ENCODE measurements at regions not wholly inside any gene's neighbourhood (a gene's known extent, or its start where the extent isn't known, plus 50 kb on each side); places are given as distances from the start of the nearest gene placed in this dataset.
"Not testable (repeated sequence)": the region's sequence is repeated elsewhere in the genome, so short reads cannot be mapped to it uniquely, and the experiment has no call there.

DNA sequence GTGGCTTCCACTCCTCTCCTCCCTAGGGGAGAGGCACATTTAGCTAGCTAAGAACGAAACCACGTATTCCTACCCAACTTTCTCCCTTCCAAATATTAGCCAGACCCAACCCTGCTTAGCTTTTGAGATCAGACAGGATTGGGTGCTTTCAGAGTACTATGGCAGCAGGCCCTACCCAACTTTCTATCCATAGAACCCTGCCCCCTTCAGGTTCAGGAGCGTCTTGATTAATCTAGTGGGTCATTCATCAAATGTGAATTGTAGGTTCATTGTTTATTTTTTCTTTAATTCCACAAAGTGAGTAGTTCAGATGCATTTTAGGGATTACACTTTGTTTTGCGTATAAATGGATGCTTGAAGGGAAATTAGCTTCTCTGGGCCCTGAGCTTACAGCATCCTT lies 188.3 kb downstream of the MIB1 start:
- DNase-seq, result no peak

GRCh38 chr18:21930177-21930576 lies 189.6 kb downstream of the MIB1 start:
- no peak for DNase-seq

- DNase-seq, result no peak
Measured at GRCh38 chr18:21933931-21934765, 193.6 kb downstream of the MIB1 start.

GRCh38 chr18:21934766-21935015 lies 194.1 kb downstream of the MIB1 start:
- no peak for DNase-seq

GRCh38 chr18:21943456-21943855 lies 202.9 kb downstream of the MIB1 start:
- no peak for DNase-seq

DNA sequence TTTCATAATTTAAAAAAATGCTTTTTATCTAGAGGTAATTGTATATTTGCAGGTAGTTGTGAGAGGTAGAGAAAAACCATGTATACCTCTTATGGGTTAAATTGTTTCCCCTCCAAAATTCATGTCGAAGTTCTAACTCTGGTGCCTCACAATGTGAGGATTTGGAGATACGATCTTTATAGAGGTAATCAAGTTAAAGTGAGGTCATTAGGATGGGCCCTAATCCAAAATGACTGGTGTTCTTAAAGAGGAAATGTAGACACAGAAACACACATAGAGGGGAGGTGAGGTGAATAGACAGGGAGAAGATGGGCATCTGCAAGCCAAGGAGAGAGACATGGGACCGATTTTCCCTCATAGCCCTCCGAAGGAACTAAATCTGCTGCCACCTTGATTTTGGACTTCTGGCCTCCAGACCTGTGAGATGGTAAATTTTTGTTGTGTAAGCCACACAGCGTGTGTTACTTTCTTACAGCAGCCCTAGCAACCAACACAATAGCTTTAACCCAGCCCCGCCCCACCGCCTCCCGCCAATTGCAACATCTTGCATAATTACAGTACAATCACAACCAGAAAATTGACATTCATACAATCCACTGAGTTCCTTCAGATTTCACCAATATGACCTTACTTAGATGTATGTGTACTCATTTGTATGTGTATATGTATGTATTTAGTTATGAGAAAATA lies 208.9 kb downstream of the MIB1 start:
- DNase-seq, result no peak

DNA sequence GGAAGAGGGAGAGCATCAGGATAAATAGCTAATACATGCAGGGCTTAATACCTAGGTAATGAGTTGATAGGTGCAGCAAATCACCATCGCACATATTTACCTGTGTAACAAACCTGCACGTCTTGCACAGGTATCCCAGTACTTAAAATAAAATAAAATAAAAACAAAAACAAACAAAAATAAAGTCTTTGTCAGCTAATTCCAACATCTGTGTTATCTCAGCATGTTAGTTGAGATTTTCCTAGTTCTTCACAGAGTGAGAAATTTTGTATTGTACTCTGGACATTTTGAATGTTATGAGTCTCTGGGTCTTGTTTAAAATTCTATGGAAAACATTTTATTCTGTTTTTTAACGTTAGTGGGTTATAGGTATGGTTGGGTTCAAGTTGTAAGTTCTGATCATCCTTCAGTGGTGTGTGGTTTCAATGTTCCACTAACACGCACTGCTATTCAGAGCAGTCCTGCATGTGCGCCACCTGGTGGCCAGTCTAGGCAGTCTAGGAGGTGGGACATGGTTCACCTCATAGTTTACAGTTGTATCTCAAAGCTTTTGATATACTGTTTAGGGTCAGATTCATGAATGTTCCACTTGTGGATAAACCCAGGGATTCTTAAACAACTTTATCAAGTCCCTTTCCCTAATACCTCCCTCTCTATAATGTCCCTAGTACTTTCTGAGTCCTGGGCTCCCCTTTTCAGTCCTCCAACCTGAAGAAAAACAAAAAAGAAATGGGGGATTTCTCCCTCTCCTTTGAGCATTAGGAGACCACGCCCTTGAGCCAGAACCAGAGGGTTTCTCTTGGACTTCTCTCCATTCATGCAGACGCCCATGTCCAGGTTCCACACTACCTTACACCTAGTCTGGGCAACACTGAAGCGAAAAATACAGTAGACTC lies 213.4 kb upstream of the GATA6 start:
- peak; percentile 12 for DNase-seq

DNA sequence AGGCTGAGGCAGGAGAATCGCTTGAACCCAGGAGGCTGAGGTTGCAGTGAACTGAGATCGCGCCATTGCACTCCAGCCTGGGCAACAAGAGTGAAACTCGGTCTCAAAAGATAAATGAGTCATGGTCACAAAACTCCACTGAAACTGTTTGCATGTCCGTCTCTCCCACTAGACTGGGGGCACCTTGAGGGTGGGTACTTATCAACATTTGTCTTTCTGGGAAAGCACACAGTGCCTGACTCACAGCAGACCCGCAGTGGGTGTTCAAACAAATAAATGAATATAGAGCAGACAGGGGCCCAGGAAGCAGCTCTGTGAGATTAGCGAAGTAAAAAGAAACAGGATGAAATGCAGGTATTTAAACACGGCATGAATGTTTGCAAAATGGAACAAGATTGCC lies 211.1 kb upstream of the GATA6 start:
- no peak for DNase-seq

DNA sequence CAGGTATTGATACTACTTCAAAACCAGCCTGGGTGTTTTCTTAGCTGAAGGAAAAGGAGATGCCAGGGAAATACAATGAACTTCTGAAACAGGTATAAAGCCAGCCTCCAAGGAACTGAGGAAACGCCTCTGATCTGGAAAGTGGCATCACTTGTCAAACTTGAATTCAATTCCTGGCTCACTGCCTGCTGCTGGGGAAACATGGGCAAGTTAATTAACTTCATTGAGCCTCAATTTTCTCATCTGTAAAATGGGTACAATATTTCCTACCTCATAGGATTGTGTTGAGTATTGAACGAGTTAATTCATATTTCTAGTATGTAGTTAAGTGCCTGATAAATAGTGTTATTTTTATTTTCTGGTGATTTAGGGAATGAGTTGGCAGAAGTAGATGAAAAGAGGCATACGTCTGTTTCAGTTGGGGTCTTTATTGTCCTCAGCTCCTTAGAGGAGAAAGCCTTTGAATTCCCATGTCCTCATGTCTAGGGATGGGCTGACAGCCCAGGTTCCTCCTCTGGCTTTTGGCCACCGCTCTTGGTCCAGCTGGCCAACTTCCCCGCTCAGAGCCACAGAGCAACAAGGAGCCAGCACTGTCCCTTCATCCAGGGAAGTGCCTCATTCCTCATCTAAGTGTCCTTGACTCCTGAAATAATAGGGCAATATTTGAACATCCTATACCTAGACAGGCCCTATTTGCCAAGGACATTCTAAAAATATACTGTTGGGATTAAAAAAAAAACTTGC lies 210.5 kb upstream of the GATA6 start:
- DNase-seq, result no peak

DNA sequence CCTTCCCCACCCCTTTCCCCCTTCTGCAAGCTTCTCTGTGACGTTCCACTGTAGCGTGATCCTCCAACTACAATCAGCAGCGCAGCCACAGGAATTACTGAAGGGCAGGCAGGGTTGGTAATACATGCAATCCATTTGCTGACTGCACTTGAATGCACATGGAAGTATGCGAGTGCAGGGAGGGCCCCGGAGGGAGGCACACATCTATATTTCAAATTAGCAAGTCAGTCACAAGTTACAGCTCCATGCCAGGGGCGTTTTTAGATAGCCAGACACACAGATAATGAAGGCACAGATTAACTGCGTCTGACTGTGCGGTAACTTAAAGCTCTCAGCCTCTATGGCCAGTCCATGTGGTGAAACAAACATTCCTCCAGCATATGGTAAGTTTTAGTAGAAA lies 209.2 kb upstream of the GATA6 start:
- DNase-seq, result no peak

- DNase-seq, result no peak
Measured at GRCh38 chr18:21963336-21963735, 206.1 kb upstream of the GATA6 start.

DNA sequence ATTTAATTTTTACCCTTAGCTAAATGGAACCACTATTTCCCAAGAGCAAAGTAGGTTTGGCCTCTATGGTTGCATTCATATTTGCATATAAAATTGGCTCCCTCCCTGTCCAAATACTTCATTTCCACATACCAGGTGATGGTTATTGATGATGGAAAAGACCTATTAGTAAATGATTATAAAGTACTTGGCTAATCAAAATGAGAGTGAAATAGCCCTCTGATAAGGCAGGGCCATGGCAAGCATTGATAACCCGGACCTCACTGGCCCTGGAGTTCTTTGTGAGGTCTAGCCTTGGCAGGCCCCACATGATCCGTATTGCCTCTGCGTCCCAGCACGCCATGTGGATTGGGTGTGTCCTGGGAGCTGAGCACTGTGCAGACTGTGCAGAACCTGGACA lies 201.1 kb upstream of the GATA6 start:
- DNase-seq, result no peak

- DNase-seq, result no peak
Measured at GRCh38 chr18:21972281-21972680, 197.1 kb upstream of the GATA6 start.

- DNase-seq, result not testable (repeated sequence)
Measured at GRCh38 chr18:21975954-21976353, 193.4 kb upstream of the GATA6 start.

DNA sequence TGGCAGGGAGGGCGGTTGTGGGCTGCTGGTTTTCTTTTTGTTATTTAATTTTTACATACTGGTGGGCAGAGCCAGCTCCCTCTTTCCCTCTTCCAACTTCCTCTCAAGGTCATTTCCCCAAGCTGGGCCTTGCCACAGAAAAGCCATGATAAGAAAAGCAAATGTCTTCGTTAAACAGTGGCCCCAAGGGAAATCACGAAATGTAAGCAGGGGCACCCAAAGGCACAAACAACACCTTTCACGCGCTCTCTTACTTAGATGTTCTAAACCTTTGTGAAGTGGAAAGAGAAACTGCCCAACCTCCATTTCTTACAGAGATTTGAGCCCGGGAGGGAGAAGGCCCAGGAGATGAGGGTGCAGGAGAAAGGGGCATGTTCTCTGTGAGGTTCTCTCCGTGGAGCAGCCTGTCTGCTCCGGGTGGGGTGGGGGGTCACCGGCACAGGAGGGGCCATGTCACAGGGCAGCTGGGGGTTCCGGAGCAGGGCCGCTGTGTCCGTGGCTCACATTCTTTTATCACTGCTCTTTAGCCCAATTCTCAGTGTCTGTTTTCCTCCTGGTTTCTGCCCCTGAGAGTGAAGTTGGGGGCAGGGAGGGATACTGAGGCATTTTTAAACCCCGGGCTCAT lies 190.7 kb upstream of the GATA6 start:
- no peak for DNase-seq

DNA sequence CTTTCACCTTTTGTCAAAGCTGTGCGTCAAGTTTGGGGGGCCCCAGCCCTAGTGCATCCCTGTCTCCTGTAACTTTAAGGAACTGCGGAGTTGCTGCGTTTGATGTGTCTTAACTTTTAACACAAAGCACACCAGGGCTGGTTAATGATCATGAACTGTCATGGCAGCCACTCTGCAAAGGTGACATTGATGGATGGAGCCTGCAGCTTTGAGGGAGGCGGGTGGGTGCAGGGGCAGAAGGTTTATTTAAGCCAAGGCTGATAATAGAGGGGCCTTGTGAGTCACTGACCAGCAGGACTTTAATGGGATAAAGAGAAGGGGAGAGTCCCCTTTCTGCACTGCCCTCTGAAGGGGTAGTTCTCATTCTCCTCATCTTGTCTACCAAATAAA lies 190.2 kb upstream of the GATA6 start:
- DNase-seq, result no peak

DNA sequence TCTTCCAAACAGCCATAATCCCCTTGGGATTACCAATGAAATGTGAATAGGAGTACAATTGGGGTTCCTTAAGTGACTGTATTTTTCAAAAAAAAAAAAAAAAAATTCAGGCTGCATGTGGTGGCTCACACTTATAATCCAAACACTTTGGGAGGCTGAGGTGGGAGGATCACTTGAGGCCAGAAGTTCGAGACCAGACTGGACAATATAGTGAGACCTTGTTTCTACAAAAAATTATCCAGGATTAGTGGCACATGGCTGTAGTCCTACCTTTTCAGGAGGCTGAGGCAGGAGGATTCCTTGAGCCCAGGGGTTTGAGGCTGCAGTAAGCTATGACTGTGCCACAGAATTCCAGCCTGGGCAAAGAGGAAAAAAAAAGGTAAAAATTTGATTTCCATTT lies 189.6 kb upstream of the GATA6 start:
- DNase-seq, result no peak

- no peak for DNase-seq
Measured at GRCh38 chr18:21980744-21981143, 188.6 kb upstream of the GATA6 start.

GRCh38 chr18:21981489-21981888 lies 187.9 kb upstream of the GATA6 start:
- DNase-seq, result not testable (repeated sequence)

DNA sequence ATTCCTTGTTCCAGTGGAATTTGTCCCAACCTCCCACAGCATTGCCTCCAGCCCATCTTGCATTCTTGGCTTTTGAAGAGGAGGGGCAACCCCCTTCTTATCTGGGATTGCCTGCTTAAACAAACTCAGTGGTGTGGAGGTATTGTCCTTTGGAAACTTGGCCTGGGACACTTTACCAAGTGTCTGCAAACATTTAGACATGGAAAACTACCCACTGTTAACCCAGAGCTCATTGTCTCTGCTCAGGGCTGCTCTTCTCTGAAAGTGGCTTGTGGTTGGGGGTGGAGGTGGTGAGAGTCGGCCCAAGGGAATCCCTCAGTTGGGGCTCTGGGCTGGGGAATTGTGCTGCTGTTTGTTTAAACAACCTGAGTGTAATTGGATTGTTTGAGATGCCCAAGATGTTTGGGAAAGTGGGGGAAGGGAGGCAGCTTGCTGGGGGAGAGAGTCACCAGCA lies 178.3 kb upstream of the GATA6 start:
- no peak for DNase-seq

DNA sequence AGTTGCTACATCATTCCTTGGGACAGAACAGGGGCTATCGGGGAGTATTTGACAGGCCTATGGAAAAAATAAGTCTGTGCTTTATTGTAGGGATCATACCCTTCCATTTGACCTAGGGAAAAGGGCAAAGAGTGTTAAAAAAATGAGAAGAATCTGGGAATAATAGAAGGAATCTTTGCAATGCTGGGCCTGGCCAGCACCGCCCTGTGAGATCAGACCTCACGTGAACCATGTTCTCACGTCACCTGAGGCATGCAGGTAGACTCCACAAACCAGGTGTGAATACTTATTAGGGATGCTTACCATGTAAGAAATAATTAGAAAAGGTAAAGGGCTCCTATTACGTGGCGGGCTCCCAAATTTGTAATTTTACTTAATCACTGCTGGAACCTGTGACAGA lies 177.5 kb upstream of the GATA6 start:
- DNase-seq, result no peak

- no peak for DNase-seq
Measured at GRCh38 chr18:21996351-21996826, 173.0 kb upstream of the GATA6 start.
